ENCODE measurements at regions not wholly inside any gene's neighbourhood (a gene's known extent, or its start where the extent isn't known, plus 50 kb on each side); places are given as distances from the start of the nearest gene placed in this dataset.

- Histone ChIP-seq H3K36me3 (no peaks in the 10 kb centered on the region), H3K9me3 (ENCODE audit: low read depth) (no peaks in the 10 kb centered on the region), H3K27me3 (no peaks in the 10 kb centered on the region), H3K27ac (no peak overlapping the region), H3K4me3 (no peak overlapping the region), H3K4me1 (ENCODE audit: low read depth) (peaks cover 9% of the 10 kb centered on the region)
- no peak for TF ChIP-seq CTCF (IDR thresholded peaks at IDR 0.05; ENCODE audit: low read depth, low read length)
- no peak for DNase-seq (ENCODE audit: low read depth in 1 of 2, low spot score in 1 of 2)
Observed at GRCh38 chr20:51120438-51120837, 97.5 kb upstream of the KCNG1 start.

- Histone ChIP-seq H3K27ac (no peak overlapping the region), H3K4me1 (ENCODE audit: low read depth) (peaks cover 9% of the 10 kb centered on the region), H3K4me3 (no peak overlapping the region), H3K9me3 (ENCODE audit: low read depth) (no peaks in the 10 kb centered on the region), H3K36me3 (no peaks in the 10 kb centered on the region), H3K27me3 (no peaks in the 10 kb centered on the region)
- no peak for DNase-seq (ENCODE audit: low read depth in 1 of 2, low spot score in 1 of 2)
- TF ChIP-seq CTCF (IDR thresholded peaks at IDR 0.05; ENCODE audit: low read depth, low read length): no peak
Observed at GRCh38 chr20:51119914-51120313, 97.0 kb upstream of the KCNG1 start.

GRCh38 chr20:51118985-51119527 is 96.1 kb upstream of the KCNG1 start:
- Histone ChIP-seq H3K27ac (no peak overlapping the region), H3K4me1 (ENCODE audit: low read depth) (peaks cover 9% of the 10 kb centered on the region), H3K36me3 (no peaks in the 10 kb centered on the region), H3K27me3 (no peaks in the 10 kb centered on the region), H3K4me3 (no peak overlapping the region), H3K9me3 (ENCODE audit: low read depth) (no peaks in the 10 kb centered on the region)
- no peak for DNase-seq (ENCODE audit: low read depth in 1 of 2, low spot score in 1 of 2)
- no peak for TF ChIP-seq CTCF (IDR thresholded peaks at IDR 0.05; ENCODE audit: low read depth, low read length)

GRCh38 chr20:51118216-51118615 is 95.3 kb upstream of the KCNG1 start:
- H3K9me3 ChIP-seq (ENCODE audit: low read depth): no peaks in the 10 kb centered on the region

GRCh38 chr20:51116765-51117686 is 94.1 kb upstream of the KCNG1 start:
- DNase-seq (ENCODE audit: low read depth in 1 of 2, low spot score in 1 of 2): no peak
- no peak for TF ChIP-seq CTCF (IDR thresholded peaks at IDR 0.05; ENCODE audit: low read depth, low read length)
- Histone ChIP-seq H3K4me3 (no peak overlapping the region), H3K27ac (no peak overlapping the region), H3K4me1 (ENCODE audit: low read depth) (peaks cover 9% of the 10 kb centered on the region), H3K9me3 (ENCODE audit: low read depth) (no peaks in the 10 kb centered on the region), H3K36me3 (no peaks in the 10 kb centered on the region), H3K27me3 (no peaks in the 10 kb centered on the region)

More at GRCh38 chr20:51118216-51118615, 95.3 kb upstream of the KCNG1 start:
- no peak for DNase-seq (ENCODE audit: low read depth in 1 of 2, low spot score in 1 of 2)
- H3K4me1 ChIP-seq (ENCODE audit: low read depth): peaks cover 9% of the 10 kb centered on the region
- no peaks in the 10 kb centered on the region for H3K36me3 ChIP-seq
- no peak overlapping the region for H3K4me3 ChIP-seq
- H3K27ac ChIP-seq: no peak overlapping the region
- H3K27me3 ChIP-seq: no peaks in the 10 kb centered on the region
- no peak for TF ChIP-seq CTCF (IDR thresholded peaks at IDR 0.05; ENCODE audit: low read depth, low read length)
